ENCODE measurements at regions not wholly inside any gene's neighbourhood (a gene's known extent, or its start where the extent isn't known, plus 50 kb on each side); places are given as distances from the start of the nearest gene placed in this dataset.

- Histone ChIP-seq H3K4me1 (replicated peaks in 1 of 4; ENCODE audit: control insufficient read depth in 3 of 4, insufficient read depth in 4 of 4, low read length in 3 of 4) (peaks cover 13 to 31% (median 23%) of the 10 kb centered on the region in 4 experiments), H2AFZ (ENCODE audit: low read length) (no peak overlapping the region), H3K4me2 (ENCODE audit: insufficient read depth in 1 of 2, low read depth in 2 of 2, low read length in 2 of 2) (peak overlapping the region; percentile 54 to 67), H3K23ac (ENCODE audit: insufficient read length) (no peak overlapping the region), H3K36me3 (ENCODE audit: control insufficient read depth in 2 of 4, insufficient read depth in 4 of 4, low read length in 3 of 4) (no peaks in the 10 kb centered on the region), H3K27ac (ENCODE audit: low read depth, low read length) (no peak overlapping the region), H4K8ac (ENCODE audit: extremely low read depth, insufficient read depth, low read length) (no peak overlapping the region), H3K14ac (ENCODE audit: insufficient read length) (no peak overlapping the region), H3K23me2 (ENCODE audit: low read depth, low read length) (no peaks in the 10 kb centered on the region), H2BK120ac (replicated peaks; ENCODE audit: low read depth, low read length) (no peak overlapping the region), H3K4ac (replicated peaks; ENCODE audit: insufficient read length, low read depth, low read length) (no peak overlapping the region), H3K9me3 (ENCODE audit: insufficient read depth in 2 of 2, low read depth in 1 of 2, low read length in 1 of 2) (no peaks in the 10 kb centered on the region), H2BK15ac (ENCODE audit: low read length) (no peak overlapping the region), H2AK5ac (ENCODE audit: low read depth, low read length) (no peak overlapping the region), H3K9ac (replicated peaks in 1 of 4; ENCODE audit: extremely low read depth in 1 of 4, low read depth in 3 of 4, low read length in 3 of 4) (no peak overlapping the region; a peak in 1 of 7 replicates), H3K79me1 (ENCODE audit: low read depth, low read length) (no peaks in the 10 kb centered on the region), H2BK12ac (ENCODE audit: low read depth, low read length) (no peak overlapping the region), H3K4me3 (ENCODE audit: extremely low read depth in 1 of 4, insufficient read depth in 2 of 4, low read depth in 3 of 4, low read length in 4 of 4) (peak overlapping the region in 2 of 4 experiments; percentile 2 to 27; a peak in 3 of 8 replicates), H3K18ac (ENCODE audit: extremely low read depth, low read length) (no peak overlapping the region), H2BK20ac (ENCODE audit: low read length) (no peak overlapping the region; the same call in 1 of the 2 replicates), H4K91ac (replicated peaks; ENCODE audit: insufficient read length, low read length) (no peak overlapping the region), H3K56ac (replicated peaks; ENCODE audit: insufficient read length, low read depth, low read length) (peak overlapping the region; percentile 3), H4K20me1 (replicated peaks in 1 of 2; ENCODE audit: control insufficient read depth in 1 of 2, insufficient read depth in 2 of 2, low read length in 2 of 2) (no peaks in the 10 kb centered on the region), H3K79me2 (ENCODE audit: control insufficient read depth in 1 of 2, insufficient read depth in 2 of 2, low read length in 2 of 2) (peaks cover 0 to 25% of the 10 kb centered on the region in 2 experiments; a peak in 2 of 4 replicates), H3K27me3 (replicated peaks in 1 of 4; ENCODE audit: control insufficient read depth in 3 of 4, extremely low read depth in 1 of 4, insufficient read depth in 3 of 4, low read length in 3 of 4) (no peaks in the 10 kb centered on the region), H2BK5ac (ENCODE audit: low read depth, low read length) (peak overlapping the region; percentile 77; the same call in 1 of the 2 replicates), H4K5ac (ENCODE audit: insufficient read length, low read depth, low read length) (no peak overlapping the region)
- FAIRE-seq = no peak
- TF ChIP-seq SP1 (IDR thresholded peaks at IDR 0.05; ENCODE audit: low read depth, low read length) (peak; percentile 42; the same call in 1 of the 2 replicates), HDAC2 (IDR thresholded peaks at IDR 0.05; ENCODE audit: borderline replicate concordance in 1 of 2, low read depth in 2 of 2, low read length in 2 of 2) (peak in 1 of 2 experiments; percentile 85; a peak in 1 of 4 replicates), TCF12 (IDR thresholded peaks at IDR 0.05; ENCODE audit: low read depth, low read length) (peak; percentile 61; the same call in 1 of the 2 replicates), KDM1A (IDR thresholded peaks at IDR 0.05; ENCODE audit: borderline replicate concordance, low read length) (no peak), RAD21 (IDR thresholded peaks at IDR 0.05 in 1 of 2, conservative IDR thresholded peaks at IDR 0.05 in 1 of 2; ENCODE audit: low read depth in 2 of 2, low read length in 2 of 2) (0 out of 4 replicates have a peak, but pooled peaks of 1 of the 2 experiments have one; percentile 1), YY1 (IDR thresholded peaks at IDR 0.05; ENCODE audit: low read depth, low read length) (peak; percentile 58; the same call in 1 of the 2 replicates), CEBPB (IDR thresholded peaks at IDR 0.05; ENCODE audit: low read depth, low read length) (peak; percentile 59; the same call in 1 of the 2 replicates), MAFK (IDR thresholded peaks at IDR 0.05; ENCODE audit: low read depth, low read length) (peak; percentile 88), SIRT6 (IDR thresholded peaks at IDR 0.05; ENCODE audit: low read length) (no peak), SIN3A (conservative IDR thresholded peaks at IDR 0.05 in 1 of 2, IDR thresholded peaks at IDR 0.05 in 1 of 2; ENCODE audit: low read depth in 1 of 2, low read length in 2 of 2) (peak; percentile 89 to 93; a peak in 2 of 4 replicates)
- WGBS, 2 experiments (ENCODE audit: extremely low coverage in 1 of 2, insufficient coverage in 1 of 2, insufficient read length in 1 of 2, insufficient replicate concordance in 2 of 2, low coverage in 1 of 2, low lambda C conversion rate in 2 of 2, missing lambda C conversion rate in 1 of 2) = 25% methylated on average over 5 of the region's 5 CpGs; no CpG with 5 or more reads in 1 of the 2 experiments
- CTCF ChIA-PET (ENCODE audit: partially characterized antibody) = interaction anchor here (0.7 to 4.0 kb wide), 6 partner anchors 17 to 297 kb away, joined by 3 to 23 read pairs (median 4); no protein-coding TSS in a partner anchor
- POLR2A ChIA-PET (ENCODE audit: partially characterized antibody) = interaction anchor here (0.9 to 1.2 kb wide), 2 partner anchors 37 to 132 kb away, joined by 3 to 5 read pairs; no protein-coding TSS in a partner anchor
- no peak for DNase-seq (ENCODE audit: low read depth in 1 of 2, low spot score in 2 of 2)
Observed at GRCh38 chr1:201686714-201687455, 142.1 kb upstream of the IPO9 start.

Data from H1 (cell line).